OCI-LY1 (cell line): ENCODE measurements at regions not wholly inside any gene's neighbourhood (a gene's known extent, or its start where the extent isn't known, plus 50 kb on each side); places are given as distances from the start of the nearest gene placed in this dataset.

ENCODE experiments used
- EZH2 ChIP-seq: fragments of 200-600 bp; sonication (generic), shearing (Covaris generic); IDR thresholded peaks from 2 replicates; pipeline ENCODE4 v1.8.0; 2017; ENCODE audit warnings: borderline replicate concordance, mixed run types, mild to moderate bottlenecking, antibody characterized with exemption, low read length, moderate library complexity, mixed read lengths
- TF ChIP-seq, protein P1 (sequence below): fragments of 200-600 bp; sonication (generic), shearing (Covaris generic); IDR thresholded peaks from 2 replicates; pipeline ENCODE4 v1.5.1; 2017; ENCODE audit warnings: mild to moderate bottlenecking, antibody characterized with exemption, low read length, moderate library complexity, mixed read lengths

DNA sequence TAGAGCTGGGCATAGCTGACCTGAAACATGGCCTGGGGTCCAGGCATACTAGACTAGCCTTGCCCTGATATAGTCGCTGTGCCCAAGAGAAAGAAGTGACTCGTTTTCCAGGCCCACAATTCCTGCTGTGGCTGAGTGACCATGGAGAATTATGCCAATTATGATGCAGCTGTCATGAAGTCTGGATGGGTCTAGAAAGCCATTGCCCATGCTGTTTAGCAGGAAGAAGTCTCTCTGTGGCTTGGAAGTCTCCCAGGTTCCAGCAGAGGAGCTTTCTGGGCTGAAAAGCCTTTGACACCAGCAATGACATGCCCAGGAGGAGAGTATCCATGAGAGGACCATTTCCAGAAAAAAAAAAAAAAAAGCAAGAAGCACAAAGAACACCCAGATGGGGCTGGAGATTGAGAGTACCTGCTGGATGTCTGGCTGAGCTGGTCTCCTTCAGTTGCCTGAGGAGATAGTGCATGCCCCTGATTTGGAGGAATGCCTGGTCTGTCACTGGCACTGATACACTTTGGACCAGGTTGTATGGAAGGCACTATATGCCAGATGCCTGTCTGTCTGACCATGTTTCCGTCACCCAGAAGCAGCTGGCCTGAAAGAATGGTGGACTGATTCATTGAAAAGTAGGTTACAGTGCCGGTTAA is 128.0 kb upstream of the EPB41L4A start:
- TF ChIP-seq, protein P1, sequence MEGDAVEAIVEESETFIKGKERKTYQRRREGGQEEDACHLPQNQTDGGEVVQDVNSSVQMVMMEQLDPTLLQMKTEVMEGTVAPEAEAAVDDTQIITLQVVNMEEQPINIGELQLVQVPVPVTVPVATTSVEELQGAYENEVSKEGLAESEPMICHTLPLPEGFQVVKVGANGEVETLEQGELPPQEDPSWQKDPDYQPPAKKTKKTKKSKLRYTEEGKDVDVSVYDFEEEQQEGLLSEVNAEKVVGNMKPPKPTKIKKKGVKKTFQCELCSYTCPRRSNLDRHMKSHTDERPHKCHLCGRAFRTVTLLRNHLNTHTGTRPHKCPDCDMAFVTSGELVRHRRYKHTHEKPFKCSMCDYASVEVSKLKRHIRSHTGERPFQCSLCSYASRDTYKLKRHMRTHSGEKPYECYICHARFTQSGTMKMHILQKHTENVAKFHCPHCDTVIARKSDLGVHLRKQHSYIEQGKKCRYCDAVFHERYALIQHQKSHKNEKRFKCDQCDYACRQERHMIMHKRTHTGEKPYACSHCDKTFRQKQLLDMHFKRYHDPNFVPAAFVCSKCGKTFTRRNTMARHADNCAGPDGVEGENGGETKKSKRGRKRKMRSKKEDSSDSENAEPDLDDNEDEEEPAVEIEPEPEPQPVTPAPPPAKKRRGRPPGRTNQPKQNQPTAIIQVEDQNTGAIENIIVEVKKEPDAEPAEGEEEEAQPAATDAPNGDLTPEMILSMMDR = no peak
- TF ChIP-seq EZH2 = no peak
